ENCODE measurements at regions not wholly inside any gene's neighbourhood (a gene's known extent, or its start where the extent isn't known, plus 50 kb on each side); places are given as distances from the start of the nearest gene placed in this dataset.

DNA sequence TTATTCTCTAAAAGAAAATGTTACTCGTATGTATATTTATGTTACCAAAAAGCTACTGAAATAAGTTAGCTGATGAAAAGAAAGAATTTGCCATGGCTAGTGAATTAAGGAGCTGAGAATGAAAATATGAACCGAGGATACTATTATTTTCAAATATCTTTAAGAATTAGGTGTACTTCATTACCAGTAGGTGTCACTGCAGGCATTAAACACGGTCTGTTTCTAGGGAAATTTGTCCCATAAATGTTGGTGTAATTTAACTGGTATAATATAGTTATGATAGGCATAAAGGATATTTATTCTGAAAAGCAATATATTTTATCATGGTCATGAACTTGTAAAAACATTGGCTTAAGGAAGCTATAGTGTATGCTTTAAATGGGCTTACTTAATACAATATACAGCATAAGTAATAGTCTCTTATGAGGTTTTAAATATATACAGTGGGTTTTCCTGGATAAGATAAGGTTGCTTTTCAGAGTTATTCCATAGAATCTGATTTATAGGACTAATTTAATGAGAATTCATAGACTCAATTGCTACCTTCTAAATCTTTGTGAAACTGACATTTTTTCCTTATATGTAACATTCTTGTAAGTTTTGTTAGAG, 72.4 kb upstream of the MPDZ start:
- Mint-ChIP-seq H3K27ac (no peak overlapping the region), H3K27me3 (no peaks in the 10 kb centered on the region), H3K36me3 (ENCODE audit: low read depth) (no peaks in the 10 kb centered on the region), H3K4me1 (no peaks in the 10 kb centered on the region), H3K9me3 (no peaks in the 10 kb centered on the region), H3K4me3 (no peak overlapping the region)
- DNase-seq (no peak), ATAC-seq (ENCODE audit: low read depth) (no peak)
- ChIA-PET POLR2A (no interaction called here), CTCF (no interaction called here)
- intact Hi-C loops (cut with micrococcal nuclease), result loop anchor here (5.0 to 10.0 kb wide), 3 partner anchors 1075 to 1783 kb away; no protein-coding TSS in a partner anchor
- TF ChIP-seq, protein P1, sequence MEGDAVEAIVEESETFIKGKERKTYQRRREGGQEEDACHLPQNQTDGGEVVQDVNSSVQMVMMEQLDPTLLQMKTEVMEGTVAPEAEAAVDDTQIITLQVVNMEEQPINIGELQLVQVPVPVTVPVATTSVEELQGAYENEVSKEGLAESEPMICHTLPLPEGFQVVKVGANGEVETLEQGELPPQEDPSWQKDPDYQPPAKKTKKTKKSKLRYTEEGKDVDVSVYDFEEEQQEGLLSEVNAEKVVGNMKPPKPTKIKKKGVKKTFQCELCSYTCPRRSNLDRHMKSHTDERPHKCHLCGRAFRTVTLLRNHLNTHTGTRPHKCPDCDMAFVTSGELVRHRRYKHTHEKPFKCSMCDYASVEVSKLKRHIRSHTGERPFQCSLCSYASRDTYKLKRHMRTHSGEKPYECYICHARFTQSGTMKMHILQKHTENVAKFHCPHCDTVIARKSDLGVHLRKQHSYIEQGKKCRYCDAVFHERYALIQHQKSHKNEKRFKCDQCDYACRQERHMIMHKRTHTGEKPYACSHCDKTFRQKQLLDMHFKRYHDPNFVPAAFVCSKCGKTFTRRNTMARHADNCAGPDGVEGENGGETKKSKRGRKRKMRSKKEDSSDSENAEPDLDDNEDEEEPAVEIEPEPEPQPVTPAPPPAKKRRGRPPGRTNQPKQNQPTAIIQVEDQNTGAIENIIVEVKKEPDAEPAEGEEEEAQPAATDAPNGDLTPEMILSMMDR (IDR thresholded peaks at IDR 0.05), result no peak

DNA sequence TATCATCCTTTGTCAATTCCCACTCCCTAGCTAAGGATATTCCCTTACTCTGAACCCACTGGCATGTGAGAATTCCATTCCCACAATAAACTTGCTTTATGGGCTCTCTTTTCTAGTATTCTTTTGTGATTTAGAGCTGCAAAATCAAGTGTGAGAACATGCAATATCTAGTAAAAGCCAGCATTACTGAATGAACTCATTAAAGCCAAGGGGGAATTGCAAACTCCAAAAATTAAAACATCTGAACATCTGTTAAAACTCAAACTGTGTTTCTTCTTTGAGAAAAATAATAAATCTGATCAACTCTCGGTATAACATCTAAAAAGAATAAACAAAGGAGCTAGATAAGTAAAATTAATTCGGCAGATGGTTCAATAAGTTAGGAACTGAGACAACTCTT, 53.1 kb upstream of the MPDZ start:
- no peak for ATAC-seq (ENCODE audit: low read depth)
- no peaks in the 10 kb centered on the region for H3K27me3 Mint-ChIP-seq
- no peak for DNase-seq
- no peaks in the 10 kb centered on the region for H3K36me3 Mint-ChIP-seq (ENCODE audit: low read depth)
- H3K4me3 Mint-ChIP-seq, result no peak overlapping the region
- TF ChIP-seq, protein P1 (IDR thresholded peaks at IDR 0.05), result no peak
- no peak overlapping the region for H3K27ac Mint-ChIP-seq
- H3K9me3 Mint-ChIP-seq, result no peaks in the 10 kb centered on the region
- CTCF ChIA-PET, result no interaction called here
- intact Hi-C loops (cut with micrococcal nuclease), result no loop called here
- POLR2A ChIA-PET, result no interaction called here
- no peaks in the 10 kb centered on the region for H3K4me1 Mint-ChIP-seq

DNA sequence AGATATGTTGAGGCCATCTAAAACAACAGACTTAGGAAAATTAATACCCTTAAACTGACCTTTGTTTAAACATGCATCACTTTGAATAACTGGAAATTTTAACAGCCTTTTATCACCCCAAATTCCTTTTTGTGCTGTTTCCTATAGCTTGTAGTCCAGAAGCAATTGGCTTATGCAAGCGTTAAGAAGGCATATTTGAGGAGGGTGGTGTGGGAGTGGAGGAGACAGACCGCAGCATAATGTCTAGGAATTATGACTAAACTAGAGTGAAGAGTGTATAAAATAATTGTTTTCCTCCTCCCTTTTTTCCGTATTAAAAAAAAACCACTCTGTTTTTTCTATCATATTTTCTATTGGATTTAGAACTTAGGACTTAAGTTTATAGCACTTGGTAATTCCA, 51.8 kb upstream of the MPDZ start:
- H3K9me3 Mint-ChIP-seq, result no peaks in the 10 kb centered on the region
- TF ChIP-seq, protein P1 (IDR thresholded peaks at IDR 0.05), result no peak
- DNase-seq (no peak), ATAC-seq (ENCODE audit: low read depth) (no peak)
- intact Hi-C loops (cut with micrococcal nuclease), result no loop called here
- H3K27me3 Mint-ChIP-seq, result no peaks in the 10 kb centered on the region
- no peaks in the 10 kb centered on the region for H3K4me1 Mint-ChIP-seq
- ChIA-PET CTCF (no interaction called here), POLR2A (no interaction called here)
- no peak overlapping the region for H3K4me3 Mint-ChIP-seq
- H3K36me3 Mint-ChIP-seq (ENCODE audit: low read depth), result no peaks in the 10 kb centered on the region
- no peak overlapping the region for H3K27ac Mint-ChIP-seq

GRCh38 chr9:13330396-13331004, 51.0 kb upstream of the MPDZ start:
- ATAC-seq (ENCODE audit: low read depth), result no peak
- TF ChIP-seq, protein P1 (IDR thresholded peaks at IDR 0.05), result no peak
- H3K27ac Mint-ChIP-seq, result no peak overlapping the region
- H3K4me3 Mint-ChIP-seq, result no peak overlapping the region
- CTCF ChIA-PET, result no interaction called here
- no peaks in the 10 kb centered on the region for H3K36me3 Mint-ChIP-seq (ENCODE audit: low read depth)
- H3K4me1 Mint-ChIP-seq, result no peaks in the 10 kb centered on the region
- POLR2A ChIA-PET, result no interaction called here
- intact Hi-C loops (cut with micrococcal nuclease), result no loop called here
- DNase-seq, result no peak
- no peaks in the 10 kb centered on the region for H3K9me3 Mint-ChIP-seq
- no peaks in the 10 kb centered on the region for H3K27me3 Mint-ChIP-seq
